Endothelial cell of umbilical vein (primary cell): ENCODE measurements at regions not wholly inside any gene's neighbourhood (a gene's known extent, or its start where the extent isn't known, plus 50 kb on each side); places are given as distances from the start of the nearest gene placed in this dataset.

Experiments used
- BruUV-seq: library from RNA; stranded (reverse); fragments of 400-500 nt; replicated peaks from 2 replicates; lab custom pipeline; 2021; lab: Mats Ljungman, UMichigan
- CTCF ChIA-PET: fragments of 300-600, 350-600 bp; sonication (Branson Sonifier 250); formaldehyde crosslinking; loops from one replicate; lab custom pipeline; 2021; ENCODE audit warnings: antibody characterized with exemption, inconsistent platforms; lab: Charles Lee
- POLR2A ChIA-PET: fragments of 300-600, 350-600 bp; sonication (Branson Sonifier 250); formaldehyde crosslinking; loops from one replicate; lab custom pipeline; 2021; ENCODE audit warnings: antibody characterized with exemption, inconsistent platforms; lab: Charles Lee
- DNase-seq: peaks from one replicate; pipeline ENCODE4 v3.0.0-alpha.2; 2011; ENCODE audit warnings: low read depth, low spot score
- FAIRE-seq: peaks from 2 replicates; lab custom pipeline; 2011; peaks lifted over from hg19 to GRCh38; lab: Jason Lieb, UNC
- H2AFZ ChIP-seq: 2 replicates; pipeline ENCODE4 v1.6.0; 2012; ENCODE audit warnings: low read depth, low read length, control low read depth, inconsistent platforms
- H3K27ac ChIP-seq: 2 replicates; pipeline ENCODE4 v1.5.1; 2011; ENCODE audit warnings: low read depth, mild to moderate bottlenecking, control low read depth, low read length, moderate library complexity; ENCODE audit not compliant: insufficient read depth
- H3K27me3 ChIP-seq, 2 experiments: 2 replicates each; pipeline versions ENCODE4 v1.6.0 to v1.6.1; 2011; ENCODE audit warnings: low read length in 2 of 2, mixed read lengths in 1 of 2; ENCODE audit not compliant: control insufficient read depth in 2 of 2, insufficient read depth in 2 of 2
- H3K36me3 ChIP-seq, 2 experiments: 2 replicates in 1 of 2; 3 replicates in 1 of 2; pipeline ENCODE4 v1.5.1; 2011; ENCODE audit warnings: low read length in 2 of 2, mild to moderate bottlenecking in 1 of 2, moderate library complexity in 1 of 2; ENCODE audit not compliant: control insufficient read depth in 2 of 2, insufficient read depth in 2 of 2; ENCODE audit errors: extremely low read depth in 1 of 2
- H3K4me1 ChIP-seq: 3 replicates; pipeline ENCODE4 v1.5.1; 2011; ENCODE audit warnings: mild to moderate bottlenecking, low read length; ENCODE audit not compliant: control insufficient read depth, insufficient read depth; ENCODE audit errors: extremely low read depth
- H3K4me2 ChIP-seq: 2 replicates; pipeline ENCODE4 v1.6.1; 2011; ENCODE audit warnings: low read length, control low read depth, mixed read lengths; ENCODE audit not compliant: insufficient read depth
- H3K4me3 ChIP-seq, 3 experiments: fragments of 200-600 bp in 1 of 3; sonication (generic), shearing (Covaris generic) in 1 of 3; replicated peaks in 1 of 3; 2 replicates each; pipeline ENCODE4 v1.5.1; 2011 to 2016; ENCODE audit warnings: control low read depth in 3 of 3, low read length in 3 of 3, mild to moderate bottlenecking in 2 of 3, inconsistent platforms in 1 of 3, low read depth in 1 of 3, moderate library complexity in 1 of 3; ENCODE audit not compliant: insufficient read depth in 1 of 3
- H3K79me2 ChIP-seq: 2 replicates; pipeline ENCODE4 v1.6.0; 2012; ENCODE audit warnings: low read length, inconsistent platforms; ENCODE audit not compliant: control insufficient read depth, insufficient read depth
- H3K9ac ChIP-seq: replicated peaks from 2 replicates; pipeline ENCODE3; 2011; ENCODE audit warnings: low read length, control low read depth; ENCODE audit not compliant: insufficient read depth; ENCODE audit errors: extremely low read depth
- H3K9me1 ChIP-seq: replicated peaks from 3 replicates; pipeline ENCODE4 v1.6.0; 2011; ENCODE audit warnings: mild to moderate bottlenecking, low read length; ENCODE audit not compliant: control insufficient read depth, insufficient read depth; ENCODE audit errors: extremely low read depth
- H3K9me3 ChIP-seq: replicated peaks from 2 replicates; pipeline ENCODE4 v1.5.1; 2012; ENCODE audit warnings: low read length, inconsistent platforms; ENCODE audit not compliant: control insufficient read depth, insufficient read depth
- H4K20me1 ChIP-seq: replicated peaks from 2 replicates; pipeline ENCODE3; 2011; ENCODE audit warnings: mild to moderate bottlenecking, low read length; ENCODE audit not compliant: control insufficient read depth, insufficient read depth; ENCODE audit errors: extremely low read depth
- EZH2 ChIP-seq: IDR thresholded peaks from 2 replicates; pipeline ENCODE4 v1.6.1; 2012; ENCODE audit warnings: borderline replicate concordance, low read depth, mild to moderate bottlenecking, moderate library complexity, low read length, inconsistent platforms; ENCODE audit not compliant: severe bottlenecking
- FOS ChIP-seq: IDR thresholded peaks from 2 replicates; pipeline ENCODE4 v1.6.1; 2011; ENCODE audit warnings: mild to moderate bottlenecking, low read length, moderate library complexity, borderline replicate concordance; ENCODE audit not compliant: insufficient read depth
- GATA2 ChIP-seq: IDR thresholded peaks from 2 replicates; pipeline ENCODE4 v1.7.0; 2011; ENCODE audit warnings: low read depth, mild to moderate bottlenecking, moderate library complexity, mixed read lengths, low read length; ENCODE audit not compliant: insufficient read length, insufficient read depth
- JUN ChIP-seq: IDR thresholded peaks from 2 replicates; pipeline ENCODE4 v1.6.1; 2011; ENCODE audit warnings: borderline replicate concordance, low read depth; ENCODE audit not compliant: insufficient read length, insufficient read depth
- MYC ChIP-seq: IDR thresholded peaks from one replicate; pipeline ENCODE4 v1.6.1; 2011; ENCODE audit warnings: mild to moderate bottlenecking, low read depth, low read length
- POLR2A ChIP-seq: IDR thresholded peaks from 2 replicates; pipeline ENCODE4 v1.6.1; 2012; ENCODE audit warnings: low read depth, mild to moderate bottlenecking, control low read depth, low read length
- POLR2AphosphoS5 ChIP-seq: IDR thresholded peaks from 2 replicates; pipeline ENCODE4 v1.6.1; 2012; ENCODE audit warnings: low read depth, mild to moderate bottlenecking, control low read depth, low read length, moderate library complexity; ENCODE audit not compliant: insufficient read depth
- dilution Hi-C: fragments of 300-500 bp; cut with MboI; formaldehyde crosslinking; loops from one replicate; pipeline ENCODE4 v1.15.0; 2019; ENCODE audit warnings: low sequenced_read_pairs; ENCODE audit not compliant: extremely low pct_ligation_motif_present
- intact Hi-C: fragments of 100-400 bp; cut with micrococcal nuclease; formaldehyde crosslinking; loops from one replicate; pipeline ENCODE4 v1.10.0; 2022
- TF ChIP-seq, protein P1 (sequence below), 2 donors: IDR thresholded peaks; 1 replicate in 1 of 2; 2 replicates in 1 of 2; pipeline ENCODE4 v1.5.1; 2011; ENCODE audit warnings: low read length in 2 of 2, mild to moderate bottlenecking in 2 of 2, moderate library complexity in 2 of 2, control low read depth in 1 of 2, inconsistent platforms in 1 of 2, low read depth in 1 of 2; ENCODE audit not compliant: insufficient read depth in 1 of 2; ENCODE audit errors: extremely low read depth in 1 of 2
- TF ChIP-seq, protein P2 (sequence below): IDR thresholded peaks from 2 replicates; pipeline ENCODE4 v1.6.1; 2011; ENCODE audit not compliant: insufficient read depth, insufficient read length

DNA sequence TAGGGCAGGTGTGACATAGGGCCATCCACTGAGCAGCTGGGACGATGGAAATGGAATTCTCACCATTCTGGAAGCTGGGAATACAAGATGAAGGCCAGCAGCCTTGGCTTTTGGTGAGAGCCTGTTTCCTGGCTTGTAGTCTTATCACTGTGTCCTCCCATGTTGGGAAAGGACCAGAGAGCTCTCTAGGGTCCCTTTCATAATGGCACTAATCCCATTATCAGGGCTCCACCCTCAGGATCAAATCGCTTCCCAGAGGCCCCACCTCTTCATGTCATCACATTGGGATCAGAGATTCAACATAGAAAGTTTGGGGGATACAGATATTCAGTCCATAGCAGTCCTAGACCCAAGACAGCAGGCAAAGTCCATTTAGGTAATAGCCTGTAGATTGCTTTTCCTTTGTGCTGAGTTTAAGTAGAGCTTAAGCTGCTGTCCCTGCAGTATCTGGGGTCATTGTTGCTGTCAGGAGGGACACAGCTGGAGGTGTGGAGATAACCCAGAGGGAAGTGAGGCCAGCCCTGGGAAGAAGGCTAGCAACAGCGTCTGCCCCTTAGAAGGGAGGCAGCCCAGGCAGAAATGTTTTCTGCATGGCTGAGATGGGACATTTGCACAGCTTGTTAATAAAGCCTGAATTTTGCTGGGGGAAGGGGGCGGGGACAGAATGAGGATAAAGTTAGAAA lies 136.5 kb upstream of the GPR12 start:
- H3K4me2 ChIP-seq = no peak overlapping the region
- H3K9me3 ChIP-seq = no peaks in the 10 kb centered on the region
- H3K79me2 ChIP-seq = no peaks in the 10 kb centered on the region
- H3K4me1 ChIP-seq = peaks cover 6% of the 10 kb centered on the region
- ChIA-PET POLR2A (no interaction called here), CTCF (no interaction called here)
- H2AFZ ChIP-seq = no peak overlapping the region
- no peaks in the 10 kb centered on the region for H3K9me1 ChIP-seq
- DNase-seq (no peak), FAIRE-seq (no peak)
- TF ChIP-seq GATA2 = no peak
- no peak for TF ChIP-seq POLR2A
- no peak for TF ChIP-seq FOS
- TF ChIP-seq POLR2AphosphoS5 = no peak
- TF ChIP-seq EZH2 = no peak
- TF ChIP-seq JUN = no peak
- TF ChIP-seq, protein P1, sequence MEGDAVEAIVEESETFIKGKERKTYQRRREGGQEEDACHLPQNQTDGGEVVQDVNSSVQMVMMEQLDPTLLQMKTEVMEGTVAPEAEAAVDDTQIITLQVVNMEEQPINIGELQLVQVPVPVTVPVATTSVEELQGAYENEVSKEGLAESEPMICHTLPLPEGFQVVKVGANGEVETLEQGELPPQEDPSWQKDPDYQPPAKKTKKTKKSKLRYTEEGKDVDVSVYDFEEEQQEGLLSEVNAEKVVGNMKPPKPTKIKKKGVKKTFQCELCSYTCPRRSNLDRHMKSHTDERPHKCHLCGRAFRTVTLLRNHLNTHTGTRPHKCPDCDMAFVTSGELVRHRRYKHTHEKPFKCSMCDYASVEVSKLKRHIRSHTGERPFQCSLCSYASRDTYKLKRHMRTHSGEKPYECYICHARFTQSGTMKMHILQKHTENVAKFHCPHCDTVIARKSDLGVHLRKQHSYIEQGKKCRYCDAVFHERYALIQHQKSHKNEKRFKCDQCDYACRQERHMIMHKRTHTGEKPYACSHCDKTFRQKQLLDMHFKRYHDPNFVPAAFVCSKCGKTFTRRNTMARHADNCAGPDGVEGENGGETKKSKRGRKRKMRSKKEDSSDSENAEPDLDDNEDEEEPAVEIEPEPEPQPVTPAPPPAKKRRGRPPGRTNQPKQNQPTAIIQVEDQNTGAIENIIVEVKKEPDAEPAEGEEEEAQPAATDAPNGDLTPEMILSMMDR (IDR thresholded peaks at IDR 0.05; ENCODE audit: extremely low read depth in 1 of 2, insufficient read depth in 1 of 2, low read depth in 1 of 2, low read length in 2 of 2) = no peak
- TF ChIP-seq MYC = no peak
- TF ChIP-seq, protein P2, sequence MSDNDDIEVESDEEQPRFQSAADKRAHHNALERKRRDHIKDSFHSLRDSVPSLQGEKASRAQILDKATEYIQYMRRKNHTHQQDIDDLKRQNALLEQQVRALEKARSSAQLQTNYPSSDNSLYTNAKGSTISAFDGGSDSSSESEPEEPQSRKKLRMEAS = no peak
- intact Hi-C loops (no loop called here), dilution Hi-C loops (no loop called here)
- H3K36me3 ChIP-seq = no peaks in the 10 kb centered on the region
- no TSS peak for BruUV-seq
- H3K4me3 ChIP-seq = no peak overlapping the region
- no peaks in the 10 kb centered on the region for H4K20me1 ChIP-seq
- no peak overlapping the region for H3K27ac ChIP-seq
- no peaks in the 10 kb centered on the region for H3K27me3 ChIP-seq
- H3K9ac ChIP-seq = no peak overlapping the region
